Parathyroid adenoma (tissue), 2 donors: ENCODE measurements at regions not wholly inside any gene's neighbourhood (a gene's known extent, or its start where the extent isn't known, plus 50 kb on each side); places are given as distances from the start of the nearest gene placed in this dataset.

ENCODE experiments used
- H2AFZ ChIP-seq: fragments of 300-600 bp; sonication (generic); one replicate; pipeline ENCODE4 v1.7.0; 2017; ENCODE audit warnings: antibody characterized with exemption, mild to moderate bottlenecking
- H3K27ac ChIP-seq: fragments of 300-600 bp; sonication (generic); one replicate; pipeline ENCODE4 v1.7.0; 2017
- H3K27me3 ChIP-seq: fragments of 300-600 bp; sonication (generic); one replicate; pipeline ENCODE4 v1.7.0; 2017; ENCODE audit warnings: low read length; ENCODE audit not compliant: control insufficient read depth, insufficient read depth
- H3K36me3 ChIP-seq: fragments of 300-600 bp; sonication (generic); one replicate; pipeline ENCODE4 v1.7.0; 2017; ENCODE audit warnings: low read length; ENCODE audit not compliant: control insufficient read depth, insufficient read depth
- H3K4me1 ChIP-seq: fragments of 300-600 bp; sonication (generic); one replicate; pipeline ENCODE4 v1.7.0; 2017; ENCODE audit warnings: control low read depth
- H3K4me2 ChIP-seq: fragments of 300-600 bp; sonication (generic); one replicate; pipeline ENCODE4 v1.7.0; 2017; ENCODE audit warnings: low read length
- H3K4me3 ChIP-seq: fragments of 300-600 bp; sonication (generic); one replicate; pipeline ENCODE4 v1.7.0; 2017; ENCODE audit warnings: low read depth, low read length
- H3K79me2 ChIP-seq: fragments of 300-600 bp; sonication (generic); one replicate; pipeline ENCODE4 v1.7.0; 2017; ENCODE audit warnings: control low read depth
- H3K9ac ChIP-seq: fragments of 300-600 bp; sonication (generic); one replicate; pipeline ENCODE4 v1.7.0; 2017; ENCODE audit warnings: mild to moderate bottlenecking
- H3K9me3 ChIP-seq: fragments of 300-600 bp; sonication (generic); one replicate; pipeline ENCODE4 v1.7.0; 2017; ENCODE audit warnings: low read length; ENCODE audit not compliant: control insufficient read depth
- TF ChIP-seq, protein P1 (sequence below): fragments of 300-600 bp; sonication (generic); IDR thresholded peaks from one replicate; pipeline ENCODE4 v1.7.0; 2017; ENCODE audit warnings: antibody characterized with exemption, mild to moderate bottlenecking
- donor health status: primary hyperparathyroidism.

DNA sequence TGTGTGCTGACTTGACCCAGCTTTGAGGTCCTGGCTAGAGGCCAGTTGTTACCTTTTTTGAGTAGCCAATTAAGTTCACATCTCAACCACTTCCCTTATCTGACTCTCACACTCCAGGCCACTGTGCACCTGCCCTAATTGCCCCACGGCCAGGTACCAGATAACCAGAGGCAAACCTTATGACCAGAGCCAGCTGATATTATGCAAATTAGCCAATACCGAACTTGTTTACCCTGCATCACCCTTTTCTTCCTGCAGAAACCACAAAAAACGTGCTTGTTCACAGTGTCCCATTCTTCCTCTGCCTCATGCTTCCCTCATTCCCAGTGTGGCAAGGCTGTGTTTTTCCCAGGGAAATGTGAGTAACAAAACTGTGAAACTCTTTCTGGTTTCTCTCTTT lies 89.3 kb downstream of the HTR1B start:
- Histone ChIP-seq H3K79me2 (no peaks in the 10 kb centered on the region), H3K9me3 (no peaks in the 10 kb centered on the region), H3K27me3 (no peaks in the 10 kb centered on the region), H3K9ac (no peak overlapping the region), H3K4me1 (no peaks in the 10 kb centered on the region), H3K4me3 (no peak overlapping the region), H3K36me3 (no peaks in the 10 kb centered on the region), H2AFZ (no peak overlapping the region), H3K4me2 (no peak overlapping the region), H3K27ac (no peak overlapping the region)
- TF ChIP-seq, protein P1, sequence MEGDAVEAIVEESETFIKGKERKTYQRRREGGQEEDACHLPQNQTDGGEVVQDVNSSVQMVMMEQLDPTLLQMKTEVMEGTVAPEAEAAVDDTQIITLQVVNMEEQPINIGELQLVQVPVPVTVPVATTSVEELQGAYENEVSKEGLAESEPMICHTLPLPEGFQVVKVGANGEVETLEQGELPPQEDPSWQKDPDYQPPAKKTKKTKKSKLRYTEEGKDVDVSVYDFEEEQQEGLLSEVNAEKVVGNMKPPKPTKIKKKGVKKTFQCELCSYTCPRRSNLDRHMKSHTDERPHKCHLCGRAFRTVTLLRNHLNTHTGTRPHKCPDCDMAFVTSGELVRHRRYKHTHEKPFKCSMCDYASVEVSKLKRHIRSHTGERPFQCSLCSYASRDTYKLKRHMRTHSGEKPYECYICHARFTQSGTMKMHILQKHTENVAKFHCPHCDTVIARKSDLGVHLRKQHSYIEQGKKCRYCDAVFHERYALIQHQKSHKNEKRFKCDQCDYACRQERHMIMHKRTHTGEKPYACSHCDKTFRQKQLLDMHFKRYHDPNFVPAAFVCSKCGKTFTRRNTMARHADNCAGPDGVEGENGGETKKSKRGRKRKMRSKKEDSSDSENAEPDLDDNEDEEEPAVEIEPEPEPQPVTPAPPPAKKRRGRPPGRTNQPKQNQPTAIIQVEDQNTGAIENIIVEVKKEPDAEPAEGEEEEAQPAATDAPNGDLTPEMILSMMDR, result no peak

DNA sequence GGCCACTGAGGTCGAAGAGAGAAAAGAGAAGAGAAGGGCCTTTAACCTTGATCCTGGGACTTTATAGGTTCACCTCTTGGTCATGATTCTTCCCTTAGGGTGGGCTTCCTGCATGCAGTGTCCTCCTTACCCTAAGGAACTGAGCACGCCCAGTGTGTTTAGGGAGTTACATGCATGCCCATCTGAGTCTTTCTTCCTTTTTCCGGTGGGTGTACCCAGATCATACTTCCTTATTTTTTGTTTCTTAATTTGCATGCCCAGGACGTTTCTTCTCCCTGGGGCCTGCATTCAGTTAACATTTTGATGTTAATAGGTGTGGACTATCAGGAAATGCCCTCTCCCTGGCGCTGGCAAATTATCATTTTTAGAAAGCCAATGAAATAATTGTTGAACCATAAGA lies 91.5 kb downstream of the HTR1B start:
- TF ChIP-seq, protein P1, result no peak
- H3K9ac ChIP-seq, result no peak overlapping the region
- no peak overlapping the region for H3K4me3 ChIP-seq
- H3K4me1 ChIP-seq, result no peaks in the 10 kb centered on the region
- no peaks in the 10 kb centered on the region for H3K9me3 ChIP-seq
- no peak overlapping the region for H3K4me2 ChIP-seq
- H2AFZ ChIP-seq, result no peak overlapping the region
- no peaks in the 10 kb centered on the region for H3K79me2 ChIP-seq
- no peaks in the 10 kb centered on the region for H3K27me3 ChIP-seq
- H3K36me3 ChIP-seq, result no peaks in the 10 kb centered on the region
- H3K27ac ChIP-seq, result no peak overlapping the region

DNA sequence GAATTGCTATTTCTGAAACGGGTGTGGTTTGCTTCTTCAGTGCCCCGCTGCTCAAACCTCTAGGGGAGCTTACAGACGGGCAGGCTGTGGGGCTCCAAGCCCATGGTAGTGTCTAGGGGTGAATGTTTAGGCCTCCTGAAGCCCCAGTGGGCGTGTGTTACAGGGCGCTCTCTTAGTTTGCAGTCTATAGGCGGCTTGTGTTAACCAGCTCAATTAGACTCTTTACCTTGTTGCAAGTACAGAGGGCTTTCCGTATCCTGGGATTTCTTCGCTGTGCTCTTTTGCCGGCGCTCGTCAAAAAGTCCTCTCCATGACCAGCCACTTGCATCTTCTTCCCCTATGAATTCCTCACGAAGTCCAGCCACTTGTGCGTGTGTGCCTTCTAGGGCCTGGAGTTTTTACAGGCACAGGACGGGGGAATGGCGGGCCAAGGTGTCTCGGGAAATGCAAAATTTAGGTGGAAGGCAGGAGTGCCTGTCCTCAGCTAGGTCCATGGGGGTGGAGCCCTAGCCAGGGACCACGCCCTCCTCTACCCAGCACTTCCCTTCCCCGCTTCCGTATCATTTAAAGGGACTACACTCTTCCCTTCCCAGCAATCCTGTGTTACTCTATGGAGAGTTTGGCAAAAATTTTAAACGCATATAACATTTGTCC lies 94.5 kb downstream of the HTR1B start:
- H3K36me3 ChIP-seq, result no peaks in the 10 kb centered on the region
- no peak overlapping the region for H3K4me2 ChIP-seq
- no peaks in the 10 kb centered on the region for H3K27me3 ChIP-seq
- H3K79me2 ChIP-seq, result no peaks in the 10 kb centered on the region
- H3K9me3 ChIP-seq, result no peaks in the 10 kb centered on the region
- H2AFZ ChIP-seq, result peak overlapping the region; percentile 65
- H3K4me1 ChIP-seq, result no peaks in the 10 kb centered on the region
- H3K9ac ChIP-seq, result no peak overlapping the region
- H3K27ac ChIP-seq, result no peak overlapping the region
- H3K4me3 ChIP-seq, result no peak overlapping the region
- TF ChIP-seq, protein P1, result no peak

DNA sequence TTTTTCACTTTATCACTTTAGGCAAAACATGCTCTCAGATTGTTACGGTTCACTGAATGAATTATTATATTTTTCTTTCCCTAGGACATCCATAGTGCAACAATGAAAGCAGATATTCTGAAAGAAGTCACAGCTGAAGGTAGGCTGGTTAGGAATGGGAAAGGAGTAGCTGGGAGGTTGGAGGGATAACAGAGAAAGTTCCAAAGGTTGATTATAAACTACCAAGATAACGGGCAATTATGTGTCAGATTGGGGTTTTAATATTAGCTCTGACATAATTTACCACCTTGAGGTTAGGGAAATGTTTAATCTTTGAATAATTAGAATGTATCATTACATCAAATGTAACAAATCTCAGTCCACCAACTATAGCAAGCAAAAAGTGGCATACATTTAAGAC lies 96.5 kb downstream of the HTR1B start:
- H3K9ac ChIP-seq, result no peak overlapping the region
- TF ChIP-seq, protein P1, result no peak
- no peak overlapping the region for H3K4me3 ChIP-seq
- H3K9me3 ChIP-seq, result no peaks in the 10 kb centered on the region
- no peaks in the 10 kb centered on the region for H3K36me3 ChIP-seq
- no peaks in the 10 kb centered on the region for H3K79me2 ChIP-seq
- H2AFZ ChIP-seq, result no peak overlapping the region
- no peaks in the 10 kb centered on the region for H3K27me3 ChIP-seq
- H3K27ac ChIP-seq, result no peak overlapping the region
- H3K4me2 ChIP-seq, result no peak overlapping the region
- no peaks in the 10 kb centered on the region for H3K4me1 ChIP-seq

DNA sequence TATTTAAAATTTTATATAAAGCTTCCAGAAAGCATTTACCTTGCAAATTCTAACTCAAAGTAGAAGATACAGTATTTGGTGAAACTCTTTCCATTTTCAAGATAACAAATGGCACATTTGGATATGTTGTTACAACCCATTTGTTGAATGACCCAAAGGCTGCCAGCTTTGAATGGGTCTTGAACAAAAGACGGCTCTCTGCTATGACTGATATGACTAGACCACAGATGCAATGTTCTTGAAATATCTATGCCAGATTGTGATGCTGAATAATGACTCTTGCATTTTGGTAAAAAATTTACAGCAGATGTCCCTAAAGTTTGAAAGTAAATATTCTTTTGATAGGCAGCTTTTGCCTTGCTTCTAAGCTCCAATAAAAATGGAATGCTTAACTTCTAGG lies 99.6 kb downstream of the HTR1B start:
- Histone ChIP-seq H3K27ac (no peak overlapping the region), H3K36me3 (no peaks in the 10 kb centered on the region), H2AFZ (no peak overlapping the region), H3K27me3 (no peaks in the 10 kb centered on the region), H3K9me3 (no peaks in the 10 kb centered on the region), H3K9ac (no peak overlapping the region), H3K79me2 (no peaks in the 10 kb centered on the region), H3K4me1 (no peaks in the 10 kb centered on the region), H3K4me2 (no peak overlapping the region), H3K4me3 (no peak overlapping the region)
- TF ChIP-seq, protein P1, result no peak
